Large intestine (tissue), 3 donors: ENCODE measurements at regions not wholly inside any gene's neighbourhood (a gene's known extent, or its start where the extent isn't known, plus 50 kb on each side); places are given as distances from the start of the nearest gene placed in this dataset.

Source experiments
- DNase-seq, 2 donors: peaks; one replicate each; pipeline versions ENCODE4 v3.0.0 to v3.0.0-alpha.2; 2013
- H3K27ac ChIP-seq: one replicate; pipeline ENCODE4 v1.5.1; 2013; ENCODE audit warnings: low read length
- H3K27me3 ChIP-seq: 2 replicates; pipeline ENCODE4 v1.6.1; 2013; ENCODE audit warnings: low read length; ENCODE audit not compliant: control insufficient read depth, insufficient read depth
- H3K36me3 ChIP-seq: 2 replicates; pipeline ENCODE4 v1.6.1; 2013; ENCODE audit warnings: low read length; ENCODE audit not compliant: control insufficient read depth, insufficient read depth
- H3K4me1 ChIP-seq: one replicate; pipeline ENCODE4 v1.6.1; 2013; ENCODE audit warnings: low read length; ENCODE audit not compliant: control insufficient read depth, insufficient read depth
- H3K4me3 ChIP-seq: one replicate; pipeline ENCODE4 v1.5.1; 2013; ENCODE audit warnings: low read length
- H3K9me3 ChIP-seq: one replicate; pipeline ENCODE4 v1.6.1; 2013; ENCODE audit warnings: mild to moderate bottlenecking, low read depth, low read length, moderate library complexity; ENCODE audit not compliant: control insufficient read depth
- WGBS: methylation state at CpG from one replicate; pipeline ENCODE4 v1.1.5; 2013; ENCODE audit warnings: low lambda C conversion rate; ENCODE audit not compliant: insufficient coverage; 5-methylcytosine and 5-hydroxymethylcytosine counted together

DNA sequence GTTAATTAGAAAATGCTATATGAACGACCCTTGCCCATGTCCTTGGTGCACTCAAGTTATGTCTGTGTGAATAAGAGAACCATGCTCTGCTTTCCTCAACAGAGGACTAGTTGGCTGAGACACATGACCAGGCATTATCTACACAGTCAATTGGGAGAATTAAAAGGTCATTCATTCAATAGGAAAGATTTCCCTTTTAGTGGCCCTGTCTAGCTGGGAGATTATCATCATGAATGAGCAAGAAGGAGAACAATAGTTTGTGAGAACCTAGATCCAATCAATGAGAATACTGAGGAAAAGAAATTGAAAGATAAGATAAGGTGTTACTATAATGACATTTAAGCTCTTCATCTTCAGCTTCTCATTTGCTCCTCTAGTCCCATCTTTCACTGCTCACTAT lies 1033.4 kb upstream of the LCORL start:
- Histone ChIP-seq H3K36me3 (no peaks in the 10 kb centered on the region), H3K27me3 (no peaks in the 10 kb centered on the region), H3K4me3 (no peak overlapping the region), H3K9me3 (no peaks in the 10 kb centered on the region), H3K27ac (no peak overlapping the region), H3K4me1 (no peaks in the 10 kb centered on the region)
- WGBS: no CpG with 5 or more reads among the region's 1 CpG
- DNase-seq: no peak

GRCh38 chr4:19051831-19052230 lies 1030.3 kb upstream of the LCORL start:
- no CpG with 5 or more reads among the region's 5 CpGs for WGBS
- Histone ChIP-seq H3K4me3 (no peak overlapping the region), H3K9me3 (no peaks in the 10 kb centered on the region), H3K4me1 (no peaks in the 10 kb centered on the region), H3K27ac (no peak overlapping the region), H3K27me3 (no peaks in the 10 kb centered on the region), H3K36me3 (no peaks in the 10 kb centered on the region)
- DNase-seq: no peak

GRCh38 chr4:19047279-19047880 lies 1025.8 kb upstream of the LCORL start:
- H3K9me3 ChIP-seq: no peaks in the 10 kb centered on the region
- H3K27ac ChIP-seq: no peak overlapping the region
- 71% methylated on average over 1 of the region's 2 CpGs for WGBS
- H3K4me1 ChIP-seq: no peaks in the 10 kb centered on the region
- no peak overlapping the region for H3K4me3 ChIP-seq
- DNase-seq: no peak
- no peaks in the 10 kb centered on the region for H3K36me3 ChIP-seq
- no peaks in the 10 kb centered on the region for H3K27me3 ChIP-seq

GRCh38 chr4:19039816-19040215 lies 1018.3 kb upstream of the LCORL start:
- H3K4me1 ChIP-seq: no peaks in the 10 kb centered on the region
- no peak overlapping the region for H3K27ac ChIP-seq
- H3K9me3 ChIP-seq: no peaks in the 10 kb centered on the region
- no peak for DNase-seq
- WGBS: no CpG with 5 or more reads among the region's 3 CpGs
- no peak overlapping the region for H3K4me3 ChIP-seq
- H3K36me3 ChIP-seq: no peaks in the 10 kb centered on the region
- no peaks in the 10 kb centered on the region for H3K27me3 ChIP-seq

DNA sequence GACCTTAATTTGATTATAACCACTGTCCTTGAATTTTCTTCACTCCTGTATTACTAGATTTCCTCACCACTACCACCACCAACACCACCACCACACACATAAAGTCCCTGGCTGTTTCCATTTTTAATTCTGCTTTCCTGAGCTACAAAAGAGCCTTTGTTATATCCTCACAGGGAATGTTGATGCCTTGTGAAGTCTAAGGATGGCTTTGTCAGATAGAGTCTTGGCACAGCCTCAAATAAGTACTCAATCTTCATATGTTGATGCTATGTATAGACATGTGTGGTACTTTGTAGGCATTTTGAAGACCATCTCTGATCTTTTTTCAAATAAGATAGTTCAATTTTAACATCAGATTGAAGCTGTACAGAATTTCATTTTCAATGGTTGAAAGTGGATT lies 1016.7 kb upstream of the LCORL start:
- H3K4me1 ChIP-seq: no peaks in the 10 kb centered on the region
- DNase-seq: no peak
- H3K9me3 ChIP-seq: no peaks in the 10 kb centered on the region
- no peak overlapping the region for H3K27ac ChIP-seq
- H3K27me3 ChIP-seq: no peaks in the 10 kb centered on the region
- no peaks in the 10 kb centered on the region for H3K36me3 ChIP-seq
- H3K4me3 ChIP-seq: no peak overlapping the region

GRCh38 chr4:19033816-19034733 lies 1012.5 kb upstream of the LCORL start:
- Histone ChIP-seq H3K36me3 (no peaks in the 10 kb centered on the region), H3K4me1 (no peaks in the 10 kb centered on the region), H3K27me3 (no peaks in the 10 kb centered on the region), H3K9me3 (no peaks in the 10 kb centered on the region), H3K4me3 (no peak overlapping the region), H3K27ac (no peak overlapping the region)
- no CpG with 5 or more reads among the region's 2 CpGs for WGBS
- DNase-seq: no peak

DNA sequence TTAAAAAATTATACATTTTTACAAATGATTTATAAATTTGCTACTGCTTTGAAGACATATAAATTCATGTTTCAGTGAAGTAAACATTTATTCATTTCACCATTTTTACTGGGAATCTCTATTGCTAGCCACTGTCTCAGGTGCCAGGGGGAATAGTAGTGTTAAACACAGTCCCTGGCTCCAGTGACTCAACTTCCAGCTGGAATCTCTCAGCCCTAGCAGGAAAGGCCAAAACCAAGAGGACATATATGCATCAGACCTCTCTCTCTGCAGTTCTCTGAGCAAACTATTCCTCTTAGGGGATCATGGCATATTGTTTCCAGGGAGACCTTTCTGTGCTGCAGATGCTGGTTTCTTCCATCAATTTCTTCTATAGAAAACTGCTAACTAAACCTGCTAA lies 1009.0 kb upstream of the LCORL start:
- Histone ChIP-seq H3K27ac (no peak overlapping the region), H3K36me3 (no peaks in the 10 kb centered on the region)
- DNase-seq: no peak

GRCh38 chr4:19030048-19030447 lies 1008.5 kb upstream of the LCORL start:
- no CpG with 5 or more reads among the region's 2 CpGs for WGBS

More for the DNA sequence above, 1009.0 kb upstream of the LCORL start:
- no peaks in the 10 kb centered on the region for H3K4me1 ChIP-seq
- no peak overlapping the region for H3K4me3 ChIP-seq
- no peaks in the 10 kb centered on the region for H3K9me3 ChIP-seq
- H3K27me3 ChIP-seq: no peaks in the 10 kb centered on the region

GRCh38 chr4:19026281-19026680 lies 1004.7 kb upstream of the LCORL start:
- no peaks in the 10 kb centered on the region for H3K9me3 ChIP-seq
- no peaks in the 10 kb centered on the region for H3K36me3 ChIP-seq
- WGBS: no CpG with 5 or more reads among the region's 1 CpG
- H3K4me1 ChIP-seq: no peaks in the 10 kb centered on the region
- H3K27ac ChIP-seq: no peak overlapping the region
- no peak overlapping the region for H3K4me3 ChIP-seq
- no peak for DNase-seq
- no peaks in the 10 kb centered on the region for H3K27me3 ChIP-seq

More at GRCh38 chr4:19030048-19030447, 1008.5 kb upstream of the LCORL start:
- Histone ChIP-seq H3K27ac (no peak overlapping the region), H3K4me3 (no peak overlapping the region), H3K36me3 (no peaks in the 10 kb centered on the region), H3K4me1 (no peaks in the 10 kb centered on the region), H3K27me3 (no peaks in the 10 kb centered on the region), H3K9me3 (no peaks in the 10 kb centered on the region)
- no peak for DNase-seq

GRCh38 chr4:19025031-19025430 lies 1003.5 kb upstream of the LCORL start:
- Histone ChIP-seq H3K27me3 (no peaks in the 10 kb centered on the region), H3K36me3 (no peaks in the 10 kb centered on the region), H3K4me1 (no peaks in the 10 kb centered on the region), H3K4me3 (no peak overlapping the region), H3K27ac (no peak overlapping the region), H3K9me3 (no peaks in the 10 kb centered on the region)
- DNase-seq: no peak
- WGBS: no CpG with 5 or more reads among the region's 2 CpGs

DNA sequence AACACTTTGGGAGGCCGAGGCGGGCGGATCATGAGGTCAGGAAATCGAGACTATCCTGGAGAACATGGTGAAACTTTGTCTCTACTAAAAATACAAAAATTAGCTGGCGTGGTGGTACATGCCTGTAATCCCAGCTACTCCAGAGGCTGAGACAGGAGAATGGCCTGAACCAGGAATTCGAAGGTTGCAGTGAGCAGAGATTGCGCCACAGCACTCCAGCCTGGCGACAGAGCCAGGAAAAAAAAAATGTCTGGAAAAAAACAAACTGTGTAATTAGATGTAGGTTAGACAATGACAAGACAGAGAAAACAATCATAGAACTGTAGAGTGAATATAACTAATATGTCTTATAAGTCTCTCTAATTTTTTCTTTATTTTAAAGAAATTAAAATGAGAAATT lies 1002.5 kb upstream of the LCORL start:
- WGBS: 100% methylated on average over 1 of the region's 8 CpGs
- no peaks in the 10 kb centered on the region for H3K9me3 ChIP-seq
- H3K4me1 ChIP-seq: no peaks in the 10 kb centered on the region
- no peak overlapping the region for H3K27ac ChIP-seq
- no peak overlapping the region for H3K4me3 ChIP-seq
- no peaks in the 10 kb centered on the region for H3K27me3 ChIP-seq
- H3K36me3 ChIP-seq: no peaks in the 10 kb centered on the region
- no peak for DNase-seq
